Lower lobe of right lung (tissue), 2 donors: ENCODE measurements at regions not wholly inside any gene's neighbourhood (a gene's known extent, or its start where the extent isn't known, plus 50 kb on each side); places are given as distances from the start of the nearest gene placed in this dataset.

Source experiments
- ATAC-seq, 2 donors: fragments of 200-7000 bp; cut with Tn5 transposase; one replicate each; pipeline ENCODE4 v1.9.1; 2020 to 2022; ENCODE audit warnings: mild to moderate bottlenecking in 2 of 2, moderate library complexity in 2 of 2
- DNase-seq: peaks from one replicate; pipeline ENCODE4 v3.0.0-alpha.2; 2020
- H3K27ac ChIP-seq: fragments of 200-600 bp; one replicate; pipeline ENCODE4 v1.8.0; 2022
- H3K27me3 ChIP-seq: fragments of 200-600 bp; one replicate; pipeline ENCODE4 v1.8.0; 2022; ENCODE audit warnings: low read depth
- H3K36me3 ChIP-seq: fragments of 200-600 bp; one replicate; pipeline ENCODE4 v1.8.0; 2022; ENCODE audit warnings: mild to moderate bottlenecking
- H3K4me1 ChIP-seq: fragments of 200-600 bp; one replicate; pipeline ENCODE4 v1.8.0; 2022
- H3K4me3 ChIP-seq: fragments of 200-600 bp; one replicate; pipeline ENCODE4 v1.8.0; 2022; ENCODE audit warnings: mild to moderate bottlenecking
- H3K9me3 ChIP-seq: fragments of 200-600 bp; one replicate; pipeline ENCODE4 v1.8.0; 2022
- CTCF ChIP-seq: fragments of 200-600 bp; IDR thresholded peaks from one replicate; pipeline ENCODE4 v1.8.0; 2022; ENCODE audit warnings: antibody characterized with exemption, mild to moderate bottlenecking
- intact Hi-C: fragments of 100-400 bp; cut with DNase I; formaldehyde crosslinking; loops from one replicate; pipeline ENCODE4 v1.11.0; 2022
- donor health status: DM: no; HTN: yes; CAD: no; lungs with severe emphysema.

DNA sequence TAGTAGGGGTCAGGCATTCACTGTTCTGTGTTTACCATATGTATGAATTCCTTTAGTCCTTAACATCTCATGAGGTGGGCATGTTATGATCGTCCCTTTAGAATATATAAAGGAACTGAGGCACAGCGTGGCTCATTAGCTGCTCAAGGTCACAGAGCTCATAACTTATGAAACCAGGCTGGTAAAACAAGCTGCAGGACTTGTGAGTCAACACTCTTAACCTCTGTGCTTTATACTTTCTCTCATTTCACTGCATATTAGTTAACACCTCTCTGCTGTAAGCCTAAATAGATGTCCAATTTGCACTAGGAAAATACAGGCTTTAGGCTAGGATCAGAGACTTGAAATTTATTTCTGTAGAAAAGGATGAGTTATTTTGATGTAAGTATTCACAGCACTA lies 180.3 kb upstream of the HDAC9 start:
- intact Hi-C loops, result no loop called here
- H3K9me3 ChIP-seq, result no peaks in the 10 kb centered on the region
- no peak for TF ChIP-seq CTCF
- peaks cover 3% of the 10 kb centered on the region for H3K4me1 ChIP-seq
- ATAC-seq, result no peak
- no peak for DNase-seq
- no peak overlapping the region for H3K27ac ChIP-seq
- H3K27me3 ChIP-seq, result no peaks in the 10 kb centered on the region
- H3K4me3 ChIP-seq, result no peak overlapping the region
- no peaks in the 10 kb centered on the region for H3K36me3 ChIP-seq

GRCh38 chr7:18317941-18318340 lies 177.6 kb upstream of the HDAC9 start:
- intact Hi-C loops, result no loop called here
- no peaks in the 10 kb centered on the region for H3K27me3 ChIP-seq
- no peak for TF ChIP-seq CTCF
- no peak overlapping the region for H3K27ac ChIP-seq
- H3K4me3 ChIP-seq, result no peak overlapping the region
- no peaks in the 10 kb centered on the region for H3K4me1 ChIP-seq
- ATAC-seq (no peak), DNase-seq (no peak)
- no peaks in the 10 kb centered on the region for H3K9me3 ChIP-seq
- no peaks in the 10 kb centered on the region for H3K36me3 ChIP-seq

DNA sequence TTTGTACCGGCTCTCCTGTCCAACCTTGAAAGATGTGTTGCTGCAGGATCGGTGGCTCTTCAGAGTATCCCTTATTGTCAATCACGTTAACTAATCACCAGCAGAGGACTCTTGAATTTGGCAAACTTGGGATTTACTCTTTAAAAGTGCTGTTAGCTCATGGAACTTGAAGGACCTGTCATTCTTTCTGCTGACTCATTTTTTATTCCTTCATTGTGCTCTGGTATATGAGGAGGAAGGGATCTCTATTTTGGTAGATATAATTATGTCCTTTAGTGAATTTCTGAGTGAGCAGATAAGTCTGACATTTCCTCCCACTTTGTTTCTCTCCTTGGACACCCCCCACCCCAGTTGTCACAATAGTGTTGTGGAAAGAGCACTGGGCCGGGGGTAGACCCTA lies 175.1 kb upstream of the HDAC9 start:
- Histone ChIP-seq H3K36me3 (no peaks in the 10 kb centered on the region), H3K9me3 (no peaks in the 10 kb centered on the region), H3K27me3 (no peaks in the 10 kb centered on the region), H3K4me1 (no peaks in the 10 kb centered on the region), H3K4me3 (no peak overlapping the region), H3K27ac (no peak overlapping the region)
- TF ChIP-seq CTCF, result no peak
- ATAC-seq (no peak), DNase-seq (no peak)
- intact Hi-C loops, result no loop called here

- Histone ChIP-seq H3K9me3 (no peaks in the 10 kb centered on the region), H3K27ac (no peak overlapping the region), H3K4me3 (no peak overlapping the region), H3K27me3 (no peaks in the 10 kb centered on the region), H3K36me3 (no peaks in the 10 kb centered on the region), H3K4me1 (no peaks in the 10 kb centered on the region)
- intact Hi-C loops, result no loop called here
- DNase-seq (no peak), ATAC-seq (peak; percentile 65 to 71)
- peak; percentile 52 for TF ChIP-seq CTCF
Measured at GRCh38 chr7:18320971-18321567, 174.5 kb upstream of the HDAC9 start.

- DNase-seq (no peak), ATAC-seq (no peak)
- no peak for TF ChIP-seq CTCF
- intact Hi-C loops, result no loop called here
- H3K4me1 ChIP-seq, result no peaks in the 10 kb centered on the region
- no peaks in the 10 kb centered on the region for H3K36me3 ChIP-seq
- H3K9me3 ChIP-seq, result no peaks in the 10 kb centered on the region
- H3K4me3 ChIP-seq, result no peak overlapping the region
- H3K27me3 ChIP-seq, result no peaks in the 10 kb centered on the region
- H3K27ac ChIP-seq, result no peak overlapping the region
Measured at GRCh38 chr7:18330548-18330947, 165.0 kb upstream of the HDAC9 start.

DNA sequence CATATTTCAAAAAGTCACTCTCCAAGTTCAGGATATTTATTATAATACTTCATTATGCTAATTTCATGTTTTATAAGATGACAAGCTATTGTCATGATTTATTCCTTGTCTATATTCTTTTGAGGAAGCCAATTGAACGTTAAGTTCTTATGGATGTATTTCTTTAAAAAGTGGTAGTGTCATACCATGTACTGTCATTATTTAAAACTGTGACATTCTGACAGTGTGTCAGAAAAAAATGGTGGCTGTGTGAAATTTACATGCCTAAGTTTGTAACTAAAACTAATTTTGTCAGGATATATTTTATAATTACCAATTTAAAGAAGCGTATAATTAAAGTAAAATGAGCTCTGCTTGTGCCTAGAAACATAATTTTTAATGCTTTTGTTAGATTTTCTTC lies 158.9 kb upstream of the HDAC9 start:
- H3K4me3 ChIP-seq, result no peak overlapping the region
- intact Hi-C loops, result no loop called here
- H3K27me3 ChIP-seq, result no peaks in the 10 kb centered on the region
- H3K27ac ChIP-seq, result no peak overlapping the region
- ATAC-seq (no peak), DNase-seq (no peak)
- H3K9me3 ChIP-seq, result peaks cover 10% of the 10 kb centered on the region
- H3K4me1 ChIP-seq, result peaks cover 4% of the 10 kb centered on the region
- TF ChIP-seq CTCF, result no peak
- H3K36me3 ChIP-seq, result no peaks in the 10 kb centered on the region
